ENCODE measurements at regions not wholly inside any gene's neighbourhood (a gene's known extent, or its start where the extent isn't known, plus 50 kb on each side); places are given as distances from the start of the nearest gene placed in this dataset.

DNA sequence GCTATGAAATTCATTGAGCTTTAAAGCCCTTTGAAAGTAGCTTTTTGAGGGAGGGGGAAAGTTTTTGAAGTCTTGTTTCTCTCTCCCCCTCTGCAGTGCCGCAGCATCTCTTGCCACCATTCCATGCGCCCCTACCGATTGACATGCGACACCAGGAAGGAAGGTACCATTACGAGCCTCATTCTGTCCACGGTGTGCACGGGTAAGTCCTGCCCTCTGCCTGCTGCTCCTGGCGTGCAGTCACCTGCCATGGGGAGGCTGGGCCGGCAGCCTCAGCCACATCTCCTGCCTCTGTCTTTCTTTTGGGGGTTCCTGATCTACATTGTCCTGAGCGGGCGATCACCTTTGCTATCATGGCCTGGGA is 191.6 kb downstream of the GLI2 start:
- Histone ChIP-seq H3K9me3 (no peaks in the 10 kb centered on the region), H3K27ac (no peak overlapping the region), H3K4me1 (no peaks in the 10 kb centered on the region), H3K27me3 (no peaks in the 10 kb centered on the region), H3K36me3 (replicated peaks in 1 of 2; ENCODE audit: insufficient read depth in 1 of 2, low read depth in 2 of 2) (no peaks in the 10 kb centered on the region), H3K4me3 (no peak overlapping the region)
- WGBS, 2 donors, result 87 to 98% methylated on average over 7 to 10 of the region's 11 CpGs
- intact Hi-C loops (cut with DNase I), result no loop called here
- no peak for ATAC-seq
- no peak for DNase-seq
- TF ChIP-seq, protein P1, sequence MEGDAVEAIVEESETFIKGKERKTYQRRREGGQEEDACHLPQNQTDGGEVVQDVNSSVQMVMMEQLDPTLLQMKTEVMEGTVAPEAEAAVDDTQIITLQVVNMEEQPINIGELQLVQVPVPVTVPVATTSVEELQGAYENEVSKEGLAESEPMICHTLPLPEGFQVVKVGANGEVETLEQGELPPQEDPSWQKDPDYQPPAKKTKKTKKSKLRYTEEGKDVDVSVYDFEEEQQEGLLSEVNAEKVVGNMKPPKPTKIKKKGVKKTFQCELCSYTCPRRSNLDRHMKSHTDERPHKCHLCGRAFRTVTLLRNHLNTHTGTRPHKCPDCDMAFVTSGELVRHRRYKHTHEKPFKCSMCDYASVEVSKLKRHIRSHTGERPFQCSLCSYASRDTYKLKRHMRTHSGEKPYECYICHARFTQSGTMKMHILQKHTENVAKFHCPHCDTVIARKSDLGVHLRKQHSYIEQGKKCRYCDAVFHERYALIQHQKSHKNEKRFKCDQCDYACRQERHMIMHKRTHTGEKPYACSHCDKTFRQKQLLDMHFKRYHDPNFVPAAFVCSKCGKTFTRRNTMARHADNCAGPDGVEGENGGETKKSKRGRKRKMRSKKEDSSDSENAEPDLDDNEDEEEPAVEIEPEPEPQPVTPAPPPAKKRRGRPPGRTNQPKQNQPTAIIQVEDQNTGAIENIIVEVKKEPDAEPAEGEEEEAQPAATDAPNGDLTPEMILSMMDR (IDR thresholded peaks at IDR 0.05), result no peak
- no peak for TF ChIP-seq POLR2A (IDR thresholded peaks at IDR 0.05)

DNA sequence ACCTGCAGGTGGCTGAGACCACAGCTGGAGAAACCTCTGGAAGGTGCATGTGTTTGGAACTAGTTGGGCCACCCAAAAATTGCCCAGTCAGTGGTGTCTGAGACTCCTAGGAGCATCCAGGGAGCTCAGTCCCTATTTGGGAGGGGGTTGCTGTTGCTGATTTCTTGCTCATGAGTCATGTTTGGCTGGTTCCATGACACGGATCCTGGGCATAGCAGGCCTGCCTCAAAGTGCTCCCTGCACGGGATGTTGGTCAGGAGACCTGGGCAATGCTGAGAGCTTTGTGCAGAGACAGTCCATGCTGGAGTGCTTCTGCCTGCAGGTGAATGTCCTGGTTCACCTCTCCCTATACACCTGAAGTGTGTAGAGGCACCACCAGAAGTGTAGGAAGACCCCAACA is 194.2 kb downstream of the GLI2 start:
- TF ChIP-seq, protein P1 (IDR thresholded peaks at IDR 0.05), result no peak
- no peak for TF ChIP-seq POLR2A (IDR thresholded peaks at IDR 0.05)
- intact Hi-C loops (cut with DNase I), result no loop called here

DNA sequence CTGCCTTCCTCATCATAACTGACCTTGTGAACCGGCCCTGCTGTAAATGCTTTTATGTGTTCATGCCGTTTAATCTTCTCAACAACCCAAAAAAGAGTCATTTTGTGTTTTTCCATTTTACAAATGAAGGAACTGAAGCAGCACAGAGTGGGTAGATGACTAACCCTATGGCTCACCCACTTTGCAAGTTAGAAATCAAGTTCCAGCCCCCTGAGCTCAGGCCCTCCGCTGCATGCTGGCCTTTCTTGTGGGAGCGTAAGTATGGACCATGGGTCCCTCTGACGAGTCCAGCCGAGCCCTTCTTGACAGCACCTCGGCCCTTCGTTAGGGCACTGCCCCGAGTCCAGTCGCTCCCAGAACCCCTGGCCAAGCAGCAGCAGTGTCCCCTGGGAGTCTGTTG is 194.6 kb downstream of the GLI2 start:
- 97 to 98% methylated on average over 10 of the region's 10 CpGs for whole genome bisulfite sequencing, 2 donors
- H3K27ac ChIP-seq, result no peak overlapping the region
- H3K36me3 ChIP-seq (replicated peaks in 1 of 2; ENCODE audit: insufficient read depth in 1 of 2, low read depth in 2 of 2), result no peaks in the 10 kb centered on the region
- DNase-seq (no peak), ATAC-seq (no peak)
- no peak overlapping the region for H3K4me3 ChIP-seq
- no peaks in the 10 kb centered on the region for H3K27me3 ChIP-seq
- H3K4me1 ChIP-seq, result peaks cover 6% of the 10 kb centered on the region
- no peaks in the 10 kb centered on the region for H3K9me3 ChIP-seq
- intact Hi-C loops (cut with DNase I), result no loop called here
- no peak for TF ChIP-seq POLR2A (IDR thresholded peaks at IDR 0.05)
- TF ChIP-seq, protein P1 (IDR thresholded peaks at IDR 0.05), result no peak

More for the DNA sequence above, 194.2 kb downstream of the GLI2 start:
- Histone ChIP-seq H3K9me3 (no peaks in the 10 kb centered on the region), H3K27ac (no peak overlapping the region), H3K4me3 (no peak overlapping the region), H3K4me1 (peaks cover 1% of the 10 kb centered on the region), H3K36me3 (replicated peaks in 1 of 2; ENCODE audit: insufficient read depth in 1 of 2, low read depth in 2 of 2) (no peaks in the 10 kb centered on the region), H3K27me3 (no peaks in the 10 kb centered on the region)
- ATAC-seq, result no peak
- WGBS, 2 donors, result 81% methylated on average over 2 of the region's 2 CpGs
- DNase-seq, result no peak

DNA sequence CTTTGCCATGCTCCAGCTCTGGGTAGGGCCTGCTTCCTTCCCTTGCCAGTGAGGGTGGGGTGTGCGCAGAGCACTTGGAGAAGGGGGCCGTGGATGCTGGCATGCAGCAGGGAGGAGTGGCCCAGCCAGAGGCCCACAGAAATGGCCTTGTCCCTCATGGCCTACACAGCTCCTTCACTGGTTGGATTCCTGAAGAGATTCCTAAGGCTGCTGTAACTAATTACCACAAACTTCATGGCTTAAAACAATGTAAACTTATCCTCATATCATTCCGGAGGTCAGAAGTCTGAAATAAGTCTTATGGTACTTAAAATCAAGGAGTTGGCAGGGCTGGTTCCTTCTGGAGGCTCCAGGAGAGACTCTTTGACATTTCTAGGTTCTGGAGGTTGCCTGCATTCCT is 195.2 kb downstream of the GLI2 start:
- Histone ChIP-seq H3K27ac (no peak overlapping the region), H3K9me3 (no peaks in the 10 kb centered on the region), H3K27me3 (no peaks in the 10 kb centered on the region), H3K36me3 (replicated peaks in 1 of 2; ENCODE audit: insufficient read depth in 1 of 2, low read depth in 2 of 2) (no peaks in the 10 kb centered on the region), H3K4me1 (peaks cover 12% of the 10 kb centered on the region), H3K4me3 (no peak overlapping the region)
- DNase-seq, result no peak
- TF ChIP-seq, protein P1 (IDR thresholded peaks at IDR 0.05), result no peak
- no peak for TF ChIP-seq POLR2A (IDR thresholded peaks at IDR 0.05)
- no peak for ATAC-seq
- intact Hi-C loops (cut with DNase I), result no loop called here
- WGBS, 2 donors, result 95 to 100% methylated on average over 3 of the region's 3 CpGs

DNA sequence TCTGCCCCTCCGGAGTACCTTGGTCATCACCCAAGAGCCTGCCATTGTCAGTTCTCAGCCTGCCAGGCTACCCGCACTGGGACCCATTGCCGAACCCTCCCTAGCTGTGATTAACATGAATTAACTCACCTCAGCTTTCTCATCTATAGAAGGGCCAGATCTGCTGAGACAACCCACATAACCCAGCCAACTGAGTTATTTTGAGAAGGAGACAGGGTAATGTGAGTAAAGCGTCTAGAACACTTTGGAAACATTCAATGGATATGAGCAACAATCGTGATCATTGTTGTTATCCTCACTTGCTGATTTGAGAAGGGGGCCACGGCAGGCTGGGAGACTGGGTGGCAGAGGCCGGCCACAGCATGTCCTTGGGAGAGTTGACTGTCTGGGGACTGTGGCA is 196.8 kb downstream of the GLI2 start:
- Histone ChIP-seq H3K4me3 (no peak overlapping the region), H3K4me1 (peaks cover 17% of the 10 kb centered on the region), H3K9me3 (no peaks in the 10 kb centered on the region), H3K27ac (no peak overlapping the region), H3K36me3 (replicated peaks in 1 of 2; ENCODE audit: insufficient read depth in 1 of 2, low read depth in 2 of 2) (no peaks in the 10 kb centered on the region), H3K27me3 (no peaks in the 10 kb centered on the region)
- intact Hi-C loops (cut with DNase I), result no loop called here
- 83 to 90% methylated on average over 7 of the region's 7 CpGs for WGBS, 2 donors
- ATAC-seq, result no peak
- TF ChIP-seq, protein P1 (IDR thresholded peaks at IDR 0.05), result no peak
- TF ChIP-seq POLR2A (IDR thresholded peaks at IDR 0.05), result no peak
- DNase-seq, result no peak
